GM23338 (cell line): ENCODE measurements at regions not wholly inside any gene's neighbourhood (a gene's known extent, or its start where the extent isn't known, plus 50 kb on each side); places are given as distances from the start of the nearest gene placed in this dataset.

Source experiments
- ATAC-seq: fragments of 200-7000 bp; cut with Tn5 transposase; 3 replicates; pipeline ENCODE4 v1.9.1; 2020
- DNase-seq: peaks from one replicate; pipeline ENCODE4 v3.0.0-alpha.2; 2015; ENCODE audit warnings: low spot score
- H2AFZ ChIP-seq: fragments of 200-600 bp; sonication (generic); 2 replicates; pipeline ENCODE4 v1.8.0; 2016; ENCODE audit warnings: antibody characterized with exemption, mild to moderate bottlenecking, moderate library complexity
- H3F3A ChIP-seq: fragments of 200-600 bp; sonication (generic); replicated peaks from 2 replicates; pipeline ENCODE4 v1.8.0; 2017; ENCODE audit warnings: antibody characterized with exemption, mixed run types, low read depth
- H3K27ac ChIP-seq: fragments of 200-600 bp; sonication (generic); 2 replicates; pipeline ENCODE4 v1.6.1; 2016; ENCODE audit warnings: low read depth
- H3K27me3 ChIP-seq: fragments of 200-600 bp; sonication (generic); 2 replicates; pipeline ENCODE4 v1.8.0; 2016; ENCODE audit warnings: mild to moderate bottlenecking, mixed run types, moderate library complexity; ENCODE audit not compliant: insufficient read depth
- H3K36me3 ChIP-seq: fragments of 200-600 bp; sonication (generic); 2 replicates; pipeline ENCODE4 v1.8.0; 2016; ENCODE audit warnings: mild to moderate bottlenecking; ENCODE audit not compliant: insufficient read depth
- H3K4me1 ChIP-seq: fragments of 200-600 bp; sonication (generic); 2 replicates; pipeline ENCODE4 v1.8.0; 2016; ENCODE audit warnings: mild to moderate bottlenecking, moderate library complexity; ENCODE audit not compliant: insufficient read depth
- H3K4me2 ChIP-seq: fragments of 200-600 bp; sonication (generic); 2 replicates; pipeline ENCODE4 v1.7.1; 2017; ENCODE audit warnings: mixed run types
- H3K4me3 ChIP-seq: fragments of 200-600 bp; sonication (generic); 2 replicates; pipeline ENCODE4 v1.6.1; 2016; ENCODE audit warnings: mixed run types
- H3K79me2 ChIP-seq: fragments of 200-600 bp; sonication (generic); replicated peaks from 2 replicates; pipeline ENCODE4 v1.8.0; 2017; ENCODE audit warnings: mild to moderate bottlenecking; ENCODE audit not compliant: insufficient read depth
- H3K9me2 ChIP-seq: fragments of 200-600 bp; sonication (generic); 2 replicates; pipeline ENCODE4 v1.8.0; 2017; ENCODE audit not compliant: insufficient read depth
- H4K20me1 ChIP-seq: fragments of 200-600 bp; sonication (generic); replicated peaks from 2 replicates; pipeline ENCODE4 v1.8.0; 2017; ENCODE audit warnings: mild to moderate bottlenecking; ENCODE audit not compliant: insufficient read depth
- H3K27ac Mint-ChIP-seq: 2 replicates; pipeline ENCODE4 v1.8.0; 2020; ENCODE audit warnings: inconsistent platforms, mild to moderate bottlenecking, moderate library complexity, mixed read lengths
- H3K27me3 Mint-ChIP-seq: 3 replicates; pipeline ENCODE4 v1.8.0; 2022; ENCODE audit warnings: low read depth, mild to moderate bottlenecking, moderate library complexity, mixed read lengths, inconsistent platforms; ENCODE audit not compliant: insufficient read depth, poor library complexity
- H3K36me3 Mint-ChIP-seq: 3 replicates; pipeline ENCODE4 v1.8.0; 2021; ENCODE audit warnings: low read depth, mild to moderate bottlenecking, inconsistent platforms, moderate library complexity, mixed read lengths
- H3K4me1 Mint-ChIP-seq: 3 replicates; pipeline ENCODE4 v1.8.0; 2020; ENCODE audit warnings: mild to moderate bottlenecking, inconsistent platforms, mixed read lengths
- H3K4me3 Mint-ChIP-seq: 3 replicates; pipeline ENCODE4 v1.8.0; 2021; ENCODE audit warnings: moderate library complexity, mild to moderate bottlenecking, inconsistent platforms, mixed read lengths
- H3K9me3 Mint-ChIP-seq: 3 replicates; pipeline ENCODE4 v1.8.0; 2020; ENCODE audit warnings: moderate library complexity, mild to moderate bottlenecking, inconsistent platforms, mixed read lengths
- CREB1 ChIP-seq: fragments of 250-450 bp; sonication (Bioruptor Pico); IDR thresholded peaks from 2 replicates; pipeline ENCODE4 v1.5.0; 2020; ENCODE audit warnings: low read depth, mild to moderate bottlenecking, moderate library complexity
- CTCF ChIP-seq, 2 experiments: fragments of 200-600 bp in 1 of 2; sonication (generic) in 1 of 2; conservative IDR thresholded peaks; 2 replicates each; pipeline versions ENCODE4 v1.5.1 to v1.6.1; 2016 to 2017; ENCODE audit warnings: antibody characterized with exemption in 2 of 2, low read depth in 2 of 2, mild to moderate bottlenecking in 2 of 2, moderate library complexity in 1 of 2
- ETS1 ChIP-seq: IDR thresholded peaks from 2 replicates; pipeline ENCODE4 v1.6.1; 2016; ENCODE audit warnings: antibody characterized with exemption
- EZH2 ChIP-seq: fragments of 200-600 bp; sonication (generic); IDR thresholded peaks from one replicate; pipeline ENCODE4 v1.8.0; 2017; ENCODE audit warnings: antibody characterized with exemption, mild to moderate bottlenecking, low read depth; ENCODE audit not compliant: unreplicated experiment
- EZH2phosphoT487 ChIP-seq: fragments of 200-600 bp; sonication (generic); IDR thresholded peaks from one replicate; pipeline ENCODE4 v1.8.1; 2018; ENCODE audit warnings: antibody characterized with exemption; ENCODE audit not compliant: unreplicated experiment
- JUNB ChIP-seq: IDR thresholded peaks from one replicate; pipeline ENCODE4 v1.6.1; 2016; ENCODE audit warnings: antibody characterized with exemption; ENCODE audit not compliant: unreplicated experiment
- NANOG ChIP-seq: IDR thresholded peaks from 2 replicates; pipeline ENCODE4 v1.6.1; 2016; ENCODE audit warnings: antibody characterized with exemption, borderline replicate concordance
- POLR2AphosphoS5 ChIP-seq: IDR thresholded peaks from 2 replicates; pipeline ENCODE4 v1.6.1; 2016; ENCODE audit warnings: antibody characterized with exemption, low read depth
- REST ChIP-seq: IDR thresholded peaks from one replicate; pipeline ENCODE4 v1.6.1; 2018; ENCODE audit warnings: antibody characterized with exemption; ENCODE audit not compliant: unreplicated experiment
- STAT1 ChIP-seq: IDR thresholded peaks from one replicate; pipeline ENCODE4 v1.6.1; 2016; ENCODE audit warnings: antibody characterized with exemption; ENCODE audit not compliant: unreplicated experiment
- ZNF114 ChIP-seq: fragments of 250-450 bp; sonication (Bioruptor Pico); IDR thresholded peaks from 2 replicates; pipeline ENCODE4 v1.5.0; 2020; ENCODE audit warnings: mild to moderate bottlenecking, moderate library complexity
- ZNF331 ChIP-seq: fragments of 250-450 bp; sonication (Bioruptor Pico); IDR thresholded peaks from 2 replicates; pipeline ENCODE4 v1.5.0; 2020; ENCODE audit warnings: low read depth, mild to moderate bottlenecking, moderate library complexity
- ZNF462 ChIP-seq: fragments of 250-450 bp; sonication (Bioruptor Pico); IDR thresholded peaks from 2 replicates; pipeline ENCODE4 v1.5.0; 2020; ENCODE audit warnings: mild to moderate bottlenecking, moderate library complexity

GRCh38 chr10:29719281-29719675 lies 84.5 kb upstream of the SVIL start:
- Mint-ChIP-seq H3K27ac (no peak overlapping the region), H3K9me3 (peaks cover 21% of the 10 kb centered on the region), H3K27me3 (peaks cover 4% of the 10 kb centered on the region), H3K36me3 (peaks cover 22% of the 10 kb centered on the region), H3K4me3 (no peak overlapping the region), H3K4me1 (no peaks in the 10 kb centered on the region)
- H4K20me1 ChIP-seq, result no peaks in the 10 kb centered on the region
- H2AFZ ChIP-seq, result no peak overlapping the region
- no peaks in the 10 kb centered on the region for H3F3A ChIP-seq
- H3K4me2 ChIP-seq, result no peak overlapping the region
- no peak overlapping the region for H3K4me3 ChIP-seq
- H3K79me2 ChIP-seq, result peaks cover 16% of the 10 kb centered on the region
- peaks cover 5% of the 10 kb centered on the region; the same call in 1 of the 2 replicates for H3K9me2 ChIP-seq
- no peak overlapping the region for H3K27ac ChIP-seq
- TF ChIP-seq EZH2phosphoT487 (no peak), CREB1 (CRISPR knock-in tag) (no peak), ETS1 (no peak), JUNB (no peak), NANOG (no peak), STAT1 (no peak), EZH2 (no peak), POLR2AphosphoS5 (no peak), ZNF462 (no peak), CTCF (conservative IDR thresholded peaks at IDR 0.05; ENCODE audit: low read depth in 2 of 2) (no peak), REST (no peak), ZNF114 (CRISPR knock-in tag) (no peak), ZNF331 (CRISPR knock-in tag) (no peak)
- H3K4me1 ChIP-seq, result no peaks in the 10 kb centered on the region
- ATAC-seq, result no peak
- DNase-seq, result no peak
- no peaks in the 10 kb centered on the region for H3K36me3 ChIP-seq
- H3K27me3 ChIP-seq, result no peaks in the 10 kb centered on the region
